ENCODE measurements at regions not wholly inside any gene's neighbourhood (a gene's known extent, or its start where the extent isn't known, plus 50 kb on each side); places are given as distances from the start of the nearest gene placed in this dataset.

DNA sequence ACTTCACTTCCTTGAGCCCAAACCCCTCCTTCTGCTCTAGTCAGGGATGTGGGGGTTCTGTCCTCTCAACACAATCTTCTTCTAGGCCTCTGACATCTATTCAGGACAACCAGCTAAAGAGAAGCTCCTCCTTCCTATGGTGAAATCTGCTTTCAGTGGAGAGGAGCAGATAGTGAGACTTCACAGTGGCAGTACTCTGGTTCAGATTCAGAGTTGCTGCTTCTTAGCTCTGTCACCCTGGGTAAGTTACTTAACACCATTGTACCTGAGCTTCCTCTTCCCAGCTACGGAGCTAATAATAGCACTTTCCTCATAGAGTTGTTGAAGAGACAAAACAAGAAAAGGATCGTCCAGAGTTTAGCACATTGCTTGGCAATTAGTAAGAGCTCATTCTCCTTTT, 77.3 kb upstream of the LARP1 start:
- TF ChIP-seq, protein P1, sequence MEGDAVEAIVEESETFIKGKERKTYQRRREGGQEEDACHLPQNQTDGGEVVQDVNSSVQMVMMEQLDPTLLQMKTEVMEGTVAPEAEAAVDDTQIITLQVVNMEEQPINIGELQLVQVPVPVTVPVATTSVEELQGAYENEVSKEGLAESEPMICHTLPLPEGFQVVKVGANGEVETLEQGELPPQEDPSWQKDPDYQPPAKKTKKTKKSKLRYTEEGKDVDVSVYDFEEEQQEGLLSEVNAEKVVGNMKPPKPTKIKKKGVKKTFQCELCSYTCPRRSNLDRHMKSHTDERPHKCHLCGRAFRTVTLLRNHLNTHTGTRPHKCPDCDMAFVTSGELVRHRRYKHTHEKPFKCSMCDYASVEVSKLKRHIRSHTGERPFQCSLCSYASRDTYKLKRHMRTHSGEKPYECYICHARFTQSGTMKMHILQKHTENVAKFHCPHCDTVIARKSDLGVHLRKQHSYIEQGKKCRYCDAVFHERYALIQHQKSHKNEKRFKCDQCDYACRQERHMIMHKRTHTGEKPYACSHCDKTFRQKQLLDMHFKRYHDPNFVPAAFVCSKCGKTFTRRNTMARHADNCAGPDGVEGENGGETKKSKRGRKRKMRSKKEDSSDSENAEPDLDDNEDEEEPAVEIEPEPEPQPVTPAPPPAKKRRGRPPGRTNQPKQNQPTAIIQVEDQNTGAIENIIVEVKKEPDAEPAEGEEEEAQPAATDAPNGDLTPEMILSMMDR (IDR thresholded peaks at IDR 0.05) = no peak
- TF ChIP-seq POLR2A (IDR thresholded peaks at IDR 0.05) = no peak
